GM12873 (cell line): ENCODE measurements at regions not wholly inside any gene's neighbourhood (a gene's known extent, or its start where the extent isn't known, plus 50 kb on each side); places are given as distances from the start of the nearest gene placed in this dataset.

Experiments used
- TF ChIP-seq, protein P1 (sequence below): IDR thresholded peaks from 2 replicates; pipeline ENCODE4 v1.5.1; 2012; ENCODE audit warnings: low read depth, mild to moderate bottlenecking, moderate library complexity, low read length, control low read depth; ENCODE audit not compliant: insufficient read depth; ENCODE audit errors: missing control alignments

DNA sequence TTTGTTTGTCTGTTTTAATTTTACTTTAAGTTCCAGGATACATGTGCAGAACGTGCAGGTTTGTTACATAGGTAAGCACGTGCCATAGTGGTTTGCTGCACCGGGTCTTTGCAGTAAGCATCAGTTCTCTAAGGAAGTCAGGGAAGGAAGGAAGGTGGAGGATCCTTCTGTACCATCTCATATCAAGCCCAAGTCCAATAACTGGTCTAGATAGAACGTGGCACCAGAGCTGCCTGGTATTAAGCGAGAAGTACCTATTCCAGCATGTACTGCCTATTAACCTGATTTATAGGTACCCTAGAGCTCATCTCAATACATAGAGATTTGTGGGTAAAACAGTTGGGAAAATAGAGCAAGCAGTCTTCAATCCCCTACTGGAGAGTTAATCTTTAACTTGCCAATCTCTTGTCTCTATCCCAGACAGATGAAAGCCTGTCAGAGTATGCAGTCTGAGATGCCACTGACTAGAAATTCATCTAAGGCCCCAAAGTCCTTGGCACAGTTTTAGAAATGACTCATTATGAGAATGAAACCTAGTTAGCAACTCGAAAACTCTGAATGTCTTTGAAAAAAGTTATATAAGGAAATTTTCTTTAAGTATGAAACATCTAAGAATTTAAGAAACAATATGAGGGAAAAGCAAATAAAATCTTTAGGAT, 144.9 kb downstream of the TFAP2A start:
- TF ChIP-seq, protein P1, sequence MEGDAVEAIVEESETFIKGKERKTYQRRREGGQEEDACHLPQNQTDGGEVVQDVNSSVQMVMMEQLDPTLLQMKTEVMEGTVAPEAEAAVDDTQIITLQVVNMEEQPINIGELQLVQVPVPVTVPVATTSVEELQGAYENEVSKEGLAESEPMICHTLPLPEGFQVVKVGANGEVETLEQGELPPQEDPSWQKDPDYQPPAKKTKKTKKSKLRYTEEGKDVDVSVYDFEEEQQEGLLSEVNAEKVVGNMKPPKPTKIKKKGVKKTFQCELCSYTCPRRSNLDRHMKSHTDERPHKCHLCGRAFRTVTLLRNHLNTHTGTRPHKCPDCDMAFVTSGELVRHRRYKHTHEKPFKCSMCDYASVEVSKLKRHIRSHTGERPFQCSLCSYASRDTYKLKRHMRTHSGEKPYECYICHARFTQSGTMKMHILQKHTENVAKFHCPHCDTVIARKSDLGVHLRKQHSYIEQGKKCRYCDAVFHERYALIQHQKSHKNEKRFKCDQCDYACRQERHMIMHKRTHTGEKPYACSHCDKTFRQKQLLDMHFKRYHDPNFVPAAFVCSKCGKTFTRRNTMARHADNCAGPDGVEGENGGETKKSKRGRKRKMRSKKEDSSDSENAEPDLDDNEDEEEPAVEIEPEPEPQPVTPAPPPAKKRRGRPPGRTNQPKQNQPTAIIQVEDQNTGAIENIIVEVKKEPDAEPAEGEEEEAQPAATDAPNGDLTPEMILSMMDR, result no peak

DNA sequence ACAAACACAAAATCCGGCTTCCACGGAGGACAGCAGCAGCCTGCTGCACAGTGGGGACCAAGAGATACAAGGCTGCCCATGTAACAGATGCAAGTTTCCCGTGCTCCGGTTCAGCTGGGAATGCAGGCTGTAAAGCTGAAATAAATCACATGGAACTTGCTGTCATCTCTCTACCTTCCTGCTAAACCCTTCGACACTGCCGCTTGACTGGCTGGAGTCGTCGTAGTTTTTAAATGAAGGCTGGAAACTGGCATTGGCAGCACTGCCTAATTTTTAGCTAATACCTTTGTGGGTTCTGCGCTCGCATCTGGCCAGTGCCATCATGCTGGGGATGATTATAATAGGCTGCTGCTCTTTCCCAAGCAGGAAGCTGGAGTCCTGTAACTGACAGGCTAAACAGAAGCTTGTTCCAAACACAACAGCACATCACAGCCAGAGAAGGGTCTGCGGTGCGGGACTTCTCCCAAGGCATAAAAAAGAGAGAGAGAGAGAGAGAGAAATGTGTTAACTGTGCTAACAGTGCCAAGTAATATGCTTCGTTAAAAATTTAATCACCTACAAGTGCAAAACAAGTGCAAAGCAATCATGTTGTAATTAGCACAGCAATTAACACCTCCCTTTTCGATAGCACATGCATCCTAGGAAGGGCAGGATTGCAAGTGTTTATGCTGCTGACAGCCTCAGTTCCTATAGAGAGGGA, 146.1 kb downstream of the TFAP2A start:
- TF ChIP-seq, protein P1, result no peak

DNA sequence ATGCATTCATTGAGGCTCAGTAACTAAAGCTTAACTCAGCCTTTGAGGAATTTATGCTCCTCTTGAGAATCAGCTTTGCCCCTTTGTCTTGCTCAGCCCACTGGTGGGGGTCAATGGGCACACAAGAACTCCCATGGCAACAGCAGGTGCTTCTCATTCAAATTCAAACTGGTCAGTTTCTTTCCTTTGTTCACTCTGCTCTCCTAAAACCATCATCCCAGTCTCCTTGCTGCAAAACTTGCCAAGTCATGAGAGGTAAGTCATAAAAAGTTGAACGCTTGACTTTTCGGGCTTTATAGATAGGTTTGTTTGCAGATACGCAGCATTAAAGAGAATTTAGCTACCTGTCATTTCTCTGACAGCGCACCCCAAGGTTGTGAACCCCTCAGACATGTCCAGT, 146.8 kb downstream of the TFAP2A start:
- TF ChIP-seq, protein P1, result no peak

DNA sequence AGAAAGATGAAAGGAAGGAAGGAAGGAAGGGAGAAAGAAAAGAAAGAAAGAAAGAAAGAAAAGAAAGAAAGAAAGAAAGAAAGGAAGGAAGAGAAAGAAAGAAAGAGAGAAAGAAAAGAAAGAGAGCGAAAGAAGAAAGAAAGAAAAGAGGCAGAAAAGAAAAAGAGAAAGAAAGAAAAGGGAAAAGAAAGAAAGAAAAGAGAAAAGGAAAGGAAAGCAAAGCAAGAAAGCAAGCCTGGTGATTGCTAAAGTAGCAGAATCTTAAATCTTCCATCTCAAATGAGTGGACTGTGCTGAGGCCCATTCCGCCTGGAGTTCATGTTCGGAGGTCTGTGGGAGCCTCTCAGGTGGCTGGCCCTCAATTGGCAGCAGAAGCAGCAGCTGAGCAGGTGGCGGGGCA, 148.4 kb downstream of the TFAP2A start:
- TF ChIP-seq, protein P1, result no peak

DNA sequence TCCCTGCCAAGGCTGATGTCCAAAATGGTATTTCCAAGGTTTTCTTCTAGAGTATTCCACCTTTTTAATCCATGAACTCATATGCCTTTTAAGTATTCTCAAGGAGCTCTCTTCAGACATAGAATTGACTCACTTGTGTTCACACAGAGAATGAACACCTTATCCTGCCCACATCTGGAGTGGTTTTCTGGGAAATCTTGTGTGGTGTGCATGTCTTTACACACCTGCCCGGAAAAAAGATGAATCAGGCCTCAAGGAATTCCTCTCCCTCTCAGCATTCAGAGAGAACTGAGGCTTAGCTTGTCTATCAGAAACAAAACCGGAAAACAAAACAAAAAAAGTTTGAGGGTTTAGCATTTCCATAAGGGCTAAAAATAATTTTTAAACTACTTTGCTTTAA, 148.8 kb downstream of the TFAP2A start:
- TF ChIP-seq, protein P1, result no peak

DNA sequence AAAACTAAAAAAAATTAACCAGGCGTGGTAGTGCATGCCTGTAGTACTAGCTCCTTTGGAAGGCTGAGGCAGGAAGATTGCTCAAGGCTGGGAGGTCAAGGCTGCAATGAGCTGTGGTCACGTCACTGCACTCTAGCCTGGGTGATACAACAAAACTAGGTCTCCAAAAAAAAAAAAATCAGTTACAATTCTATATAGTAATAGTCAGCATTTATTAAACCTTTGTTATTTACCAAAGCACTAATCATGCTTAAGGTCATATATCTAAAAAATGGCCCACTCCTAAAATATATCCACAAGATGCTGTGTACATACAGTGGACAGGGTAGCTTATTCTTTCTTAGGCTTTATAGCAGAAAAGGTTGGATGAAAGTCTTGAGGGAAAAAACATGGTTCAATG, 152.4 kb downstream of the TFAP2A start:
- TF ChIP-seq, protein P1, result no peak

DNA sequence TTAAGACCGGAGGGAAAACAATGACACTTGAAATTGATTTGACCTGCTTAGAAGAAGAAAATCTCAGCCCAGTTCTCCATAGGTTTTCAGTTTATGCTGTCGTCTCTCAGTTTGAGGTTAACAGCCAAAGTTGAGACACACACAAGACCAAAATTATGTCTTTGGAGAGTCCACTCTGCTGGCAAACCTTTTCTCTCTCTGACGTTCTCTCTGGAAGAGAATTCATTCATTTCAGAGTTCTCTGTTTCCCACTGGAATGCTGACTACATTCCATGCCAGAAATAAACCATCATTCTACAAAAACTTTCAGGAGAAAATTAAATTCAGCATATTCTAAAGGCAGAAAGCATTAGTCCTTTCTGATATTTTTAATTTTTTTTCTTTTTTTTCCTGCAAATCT, 155.2 kb downstream of the TFAP2A start:
- TF ChIP-seq, protein P1, result no peak
